Loucy (cell line): ENCODE measurements at regions not wholly inside any gene's neighbourhood (a gene's known extent, or its start where the extent isn't known, plus 50 kb on each side); places are given as distances from the start of the nearest gene placed in this dataset.

Source experiments
- H2AFZ ChIP-seq: fragments of 200-600 bp; sonication (generic); 2 replicates; pipeline ENCODE4 v1.6.0; 2016; ENCODE audit warnings: antibody characterized with exemption, mild to moderate bottlenecking, low read length, moderate library complexity
- H3F3A ChIP-seq: fragments of 200-600 bp; 2 replicates; pipeline ENCODE4 v1.6.0; 2016; ENCODE audit warnings: antibody characterized with exemption, low read depth, mild to moderate bottlenecking
- H3K27me3 ChIP-seq: fragments of 200-600 bp; sonication (generic); 2 replicates; pipeline ENCODE4 v1.6.1; 2014; ENCODE audit warnings: low read length, mild to moderate bottlenecking; ENCODE audit not compliant: insufficient read depth, poor library complexity, severe bottlenecking
- H3K36me3 ChIP-seq: fragments of 200-600 bp; sonication (generic); 2 replicates; pipeline ENCODE4 v1.6.1; 2016; ENCODE audit warnings: low read length; ENCODE audit not compliant: insufficient read depth
- H3K4me1 ChIP-seq: fragments of 200-600 bp; sonication (generic); 2 replicates; pipeline ENCODE4 v1.5.1; 2014; ENCODE audit warnings: low read length, mild to moderate bottlenecking; ENCODE audit not compliant: insufficient read depth, poor library complexity, severe bottlenecking
- H3K4me2 ChIP-seq: fragments of 200-600 bp; sonication (generic); 2 replicates; pipeline ENCODE4 v1.6.0; 2014; ENCODE audit warnings: antibody characterized with exemption, low read length, low read depth, mild to moderate bottlenecking; ENCODE audit not compliant: poor library complexity, severe bottlenecking
- H3K4me3 ChIP-seq: fragments of 200-600 bp; sonication (generic); 2 replicates; pipeline ENCODE4 v1.5.1; 2014; ENCODE audit warnings: low read length, mild to moderate bottlenecking, mixed read lengths; ENCODE audit not compliant: poor library complexity, severe bottlenecking
- H3K79me2 ChIP-seq: fragments of 200-600 bp; sonication (generic); 2 replicates; pipeline ENCODE4 v1.6.1; 2014; ENCODE audit warnings: low read length; ENCODE audit not compliant: insufficient read depth
- H3K9ac ChIP-seq: fragments of 200-600 bp; sonication (generic); 2 replicates; pipeline ENCODE4 v1.6.0; 2014; ENCODE audit warnings: mild to moderate bottlenecking, low read depth, low read length, moderate library complexity; ENCODE audit not compliant: poor library complexity, severe bottlenecking
- H3K9me2 ChIP-seq: fragments of 200-600 bp; sonication (generic); replicated peaks from 2 replicates; pipeline ENCODE4 v1.6.1; 2016; ENCODE audit warnings: low read depth, low read length, mixed read lengths
- H3K9me3 ChIP-seq: fragments of 200-600 bp; sonication (generic); 2 replicates; pipeline ENCODE4 v1.6.1; 2014; ENCODE audit warnings: mild to moderate bottlenecking, antibody characterized with exemption, low read length, low read depth; ENCODE audit not compliant: insufficient read depth
- H4K20me1 ChIP-seq: fragments of 200-600 bp; sonication (generic); 2 replicates; pipeline ENCODE4 v1.6.0; 2014; ENCODE audit warnings: antibody characterized with exemption, low read length, mild to moderate bottlenecking; ENCODE audit not compliant: insufficient read depth, poor library complexity, severe bottlenecking
- CTCF ChIP-seq: fragments of 200-600 bp; sonication (generic); conservative IDR thresholded peaks from 2 replicates; pipeline ENCODE4 v1.5.1; 2014; ENCODE audit warnings: mild to moderate bottlenecking, antibody characterized with exemption, low read length
- EZH2phosphoT487 ChIP-seq: fragments of 200-600 bp; IDR thresholded peaks from 2 replicates; pipeline ENCODE4 v1.6.1; 2018; ENCODE audit warnings: antibody characterized with exemption, mild to moderate bottlenecking, moderate library complexity, borderline replicate concordance

GRCh38 chr11:80748207-80748925 is 1307.5 kb upstream of the TENM4 start:
- Histone ChIP-seq H3K9ac (no peak overlapping the region), H3K4me2 (no peak overlapping the region), H3K27me3 (no peaks in the 10 kb centered on the region), H3K9me2 (no peaks in the 10 kb centered on the region), H3K79me2 (no peaks in the 10 kb centered on the region), H3K9me3 (no peaks in the 10 kb centered on the region), H3K4me1 (no peaks in the 10 kb centered on the region), H4K20me1 (no peaks in the 10 kb centered on the region), H3K4me3 (no peak overlapping the region), H3F3A (no peaks in the 10 kb centered on the region), H3K36me3 (no peaks in the 10 kb centered on the region), H2AFZ (no peak overlapping the region)
- no peak for TF ChIP-seq CTCF
- no peak for TF ChIP-seq EZH2phosphoT487

GRCh38 chr11:80746300-80746699 is 1305.5 kb upstream of the TENM4 start:
- no peaks in the 10 kb centered on the region for H3K9me3 ChIP-seq
- no peaks in the 10 kb centered on the region for H4K20me1 ChIP-seq
- no peak for TF ChIP-seq CTCF
- TF ChIP-seq EZH2phosphoT487: no peak
- H3K9me2 ChIP-seq: no peaks in the 10 kb centered on the region
- H3K9ac ChIP-seq: no peak overlapping the region
- H2AFZ ChIP-seq: no peak overlapping the region
- no peaks in the 10 kb centered on the region for H3F3A ChIP-seq
- no peaks in the 10 kb centered on the region for H3K4me1 ChIP-seq
- H3K4me2 ChIP-seq: no peak overlapping the region
- H3K36me3 ChIP-seq: no peaks in the 10 kb centered on the region
- H3K4me3 ChIP-seq: no peak overlapping the region
- no peaks in the 10 kb centered on the region for H3K79me2 ChIP-seq
- H3K27me3 ChIP-seq: no peaks in the 10 kb centered on the region

DNA sequence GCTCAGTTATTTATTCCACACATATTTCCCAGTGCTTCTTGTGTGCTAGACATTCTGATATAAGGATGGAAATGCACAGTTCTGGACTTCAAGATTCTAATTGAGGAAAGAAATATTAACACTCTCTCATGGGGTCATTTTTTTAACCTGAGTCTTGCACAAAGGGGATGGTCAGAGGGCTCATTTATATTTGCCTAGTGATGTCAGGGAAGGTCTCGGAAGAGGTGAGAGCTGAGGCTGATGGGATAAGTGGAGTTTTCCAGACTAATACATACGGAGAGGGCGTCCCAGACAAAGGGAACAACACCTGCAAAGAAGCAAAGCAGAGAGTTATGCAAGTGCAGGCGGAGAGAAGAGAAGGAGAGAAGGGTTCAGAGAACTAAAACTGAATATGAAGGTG is 1304.6 kb upstream of the TENM4 start:
- Histone ChIP-seq H4K20me1 (no peaks in the 10 kb centered on the region), H3K4me2 (no peak overlapping the region), H3K9ac (no peak overlapping the region), H3K36me3 (no peaks in the 10 kb centered on the region), H3K79me2 (no peaks in the 10 kb centered on the region), H3K4me1 (no peaks in the 10 kb centered on the region), H3K27me3 (no peaks in the 10 kb centered on the region), H3K9me3 (no peaks in the 10 kb centered on the region), H3K4me3 (no peak overlapping the region), H3F3A (no peaks in the 10 kb centered on the region), H3K9me2 (no peaks in the 10 kb centered on the region), H2AFZ (no peak overlapping the region)
- TF ChIP-seq EZH2phosphoT487: no peak
- no peak for TF ChIP-seq CTCF
